ENCODE measurements at regions not wholly inside any gene's neighbourhood (a gene's known extent, or its start where the extent isn't known, plus 50 kb on each side); places are given as distances from the start of the nearest gene placed in this dataset.

- FAIRE-seq, result no peak
Measured at GRCh38 chr11:120034176-120034875, 103.6 kb downstream of the TRIM29 start.

GRCh38 chr11:120032766-120033390 lies 105.0 kb downstream of the TRIM29 start:
- DNase-seq (ENCODE audit: insufficient read length, low spot score), result no peak

More at GRCh38 chr11:120034176-120034875, 103.6 kb downstream of the TRIM29 start:
- DNase-seq (ENCODE audit: insufficient read length, low spot score), result no peak

GRCh38 chr11:120031612-120032600 lies 106.0 kb downstream of the TRIM29 start:
- FAIRE-seq (no peak), DNase-seq (ENCODE audit: insufficient read length, low spot score) (no peak)

More at GRCh38 chr11:120032766-120033390, 105.0 kb downstream of the TRIM29 start:
- no peak for FAIRE-seq

- no peak for DNase-seq (ENCODE audit: insufficient read length, low spot score)
- no peak for FAIRE-seq
Measured at GRCh38 chr11:120031156-120031555, 106.8 kb downstream of the TRIM29 start.

GRCh38 chr11:120030411-120030810 lies 107.5 kb downstream of the TRIM29 start:
- no peak for FAIRE-seq
- DNase-seq (ENCODE audit: insufficient read length, low spot score), result no peak

- FAIRE-seq (no peak), DNase-seq (ENCODE audit: insufficient read length, low spot score) (no peak)
Measured at GRCh38 chr11:120029321-120029720, 108.6 kb downstream of the TRIM29 start.

GRCh38 chr11:120028897-120029258 lies 109.0 kb downstream of the TRIM29 start:
- DNase-seq (ENCODE audit: insufficient read length, low spot score) (no peak), FAIRE-seq (no peak)

GRCh38 chr11:120028181-120028896 lies 109.6 kb downstream of the TRIM29 start:
- DNase-seq (ENCODE audit: insufficient read length, low spot score), result no peak
- no peak for FAIRE-seq

- FAIRE-seq (no peak), DNase-seq (ENCODE audit: insufficient read length, low spot score) (no peak)
Measured at GRCh38 chr11:120027546-120028180, 110.2 kb downstream of the TRIM29 start.

GRCh38 chr11:120025606-120026335 lies 112.1 kb downstream of the TRIM29 start:
- DNase-seq (ENCODE audit: insufficient read length, low spot score) (no peak), FAIRE-seq (no peak)

GRCh38 chr11:120024586-120024985 lies 113.3 kb downstream of the TRIM29 start:
- FAIRE-seq (no peak), DNase-seq (ENCODE audit: insufficient read length, low spot score) (no peak)

- no peak for FAIRE-seq
Measured at GRCh38 chr11:120024046-120024445, 113.9 kb downstream of the TRIM29 start.

GRCh38 chr11:120023551-120023950 lies 114.4 kb downstream of the TRIM29 start:
- FAIRE-seq (no peak), DNase-seq (ENCODE audit: insufficient read length, low spot score) (no peak)

More at GRCh38 chr11:120024046-120024445, 113.9 kb downstream of the TRIM29 start:
- no peak for DNase-seq (ENCODE audit: insufficient read length, low spot score)

GRCh38 chr11:120023120-120023519 lies 114.8 kb downstream of the TRIM29 start:
- DNase-seq (ENCODE audit: insufficient read length, low spot score) (no peak), FAIRE-seq (no peak)

GRCh38 chr11:120022617-120023016 lies 115.3 kb downstream of the TRIM29 start:
- DNase-seq (ENCODE audit: insufficient read length, low spot score) (no peak), FAIRE-seq (no peak)

- FAIRE-seq (no peak), DNase-seq (ENCODE audit: insufficient read length, low spot score) (no peak)
Measured at GRCh38 chr11:120021978-120022377, 115.9 kb downstream of the TRIM29 start.

- no peak for DNase-seq (ENCODE audit: insufficient read length, low spot score)
- no peak for FAIRE-seq
Measured at GRCh38 chr11:120021391-120021953, 116.4 kb downstream of the TRIM29 start.

GRCh38 chr11:120020981-120021380 lies 116.9 kb downstream of the TRIM29 start:
- no peak for FAIRE-seq
- DNase-seq (ENCODE audit: insufficient read length, low spot score), result no peak

- FAIRE-seq, result no peak
- DNase-seq (ENCODE audit: insufficient read length, low spot score), result no peak
Measured at GRCh38 chr11:120020486-120020885, 117.4 kb downstream of the TRIM29 start.
